WERI-Rb-1 (cell line): ENCODE measurements at regions not wholly inside any gene's neighbourhood (a gene's known extent, or its start where the extent isn't known, plus 50 kb on each side); places are given as distances from the start of the nearest gene placed in this dataset.

ENCODE experiments used
- DNase-seq: peaks from one replicate; pipeline ENCODE4 v3.0.0-alpha.2; 2020
- H3K27ac ChIP-seq: fragments of 250-450 bp; sonication (Bioruptor Pico); 2 replicates; pipeline ENCODE4 v1.5.1; 2020; ENCODE audit warnings: mild to moderate bottlenecking, moderate library complexity
- H3K27me3 ChIP-seq: fragments of 250-450 bp; sonication (Bioruptor Pico); 2 replicates; pipeline ENCODE4 v1.5.1; 2021; ENCODE audit warnings: mild to moderate bottlenecking, low read depth, moderate library complexity; ENCODE audit not compliant: insufficient read depth, severe bottlenecking
- H3K36me3 ChIP-seq: fragments of 250-450 bp; sonication (Bioruptor Pico); 2 replicates; pipeline ENCODE4 v1.5.1; 2020; ENCODE audit warnings: mild to moderate bottlenecking, moderate library complexity
- H3K4me3 ChIP-seq: 2 replicates; pipeline ENCODE4 v1.5.1; 2011; ENCODE audit warnings: low read depth, mild to moderate bottlenecking, control low read depth, low read length
- H3K9me3 ChIP-seq: fragments of 250-450 bp; sonication (Bioruptor Pico); 2 replicates; pipeline ENCODE4 v1.5.1; 2021; ENCODE audit warnings: mild to moderate bottlenecking, moderate library complexity; ENCODE audit not compliant: severe bottlenecking
- CTCF ChIP-seq: IDR thresholded peaks from 2 replicates; pipeline ENCODE4 v1.5.1; 2011; ENCODE audit warnings: low read depth, mild to moderate bottlenecking, control low read depth, inconsistent platforms, low read length

- TF ChIP-seq CTCF = no peak
- no peak overlapping the region for H3K27ac ChIP-seq
These were observed 196.6 kb upstream of the KIAA1217 start for GRCh38 chr10:24012249-24012803.

DNA sequence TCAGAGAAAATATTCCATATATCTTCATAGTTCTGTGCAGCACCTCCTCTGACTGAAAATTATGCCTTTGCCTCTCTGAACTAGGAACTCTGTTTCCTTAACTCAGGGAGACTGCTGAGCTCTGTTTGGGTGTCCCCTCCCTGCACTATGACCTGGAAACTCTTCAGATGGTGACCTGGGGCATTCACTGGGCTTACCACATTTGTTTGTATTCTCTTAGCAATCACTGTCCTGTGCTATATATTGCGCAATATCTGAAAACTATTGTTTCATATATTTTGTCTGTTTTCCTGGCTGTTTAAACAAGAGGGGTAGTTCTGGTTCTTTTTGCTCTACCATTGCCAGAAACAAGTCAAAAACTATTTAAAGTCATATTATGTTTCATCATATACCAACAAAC lies 181.8 kb upstream of the KIAA1217 start:
- DNase-seq = no peak
- Histone ChIP-seq H3K9me3 (no peaks in the 10 kb centered on the region), H3K27me3 (no peaks in the 10 kb centered on the region), H3K4me3 (no peak overlapping the region), H3K27ac (no peak overlapping the region), H3K36me3 (no peaks in the 10 kb centered on the region)
- TF ChIP-seq CTCF = no peak

More at GRCh38 chr10:24012249-24012803, 196.6 kb upstream of the KIAA1217 start:
- H3K27me3 ChIP-seq = no peaks in the 10 kb centered on the region
- no peak overlapping the region for H3K4me3 ChIP-seq
- DNase-seq = no peak
- no peaks in the 10 kb centered on the region for H3K36me3 ChIP-seq
- H3K9me3 ChIP-seq = no peaks in the 10 kb centered on the region

DNA sequence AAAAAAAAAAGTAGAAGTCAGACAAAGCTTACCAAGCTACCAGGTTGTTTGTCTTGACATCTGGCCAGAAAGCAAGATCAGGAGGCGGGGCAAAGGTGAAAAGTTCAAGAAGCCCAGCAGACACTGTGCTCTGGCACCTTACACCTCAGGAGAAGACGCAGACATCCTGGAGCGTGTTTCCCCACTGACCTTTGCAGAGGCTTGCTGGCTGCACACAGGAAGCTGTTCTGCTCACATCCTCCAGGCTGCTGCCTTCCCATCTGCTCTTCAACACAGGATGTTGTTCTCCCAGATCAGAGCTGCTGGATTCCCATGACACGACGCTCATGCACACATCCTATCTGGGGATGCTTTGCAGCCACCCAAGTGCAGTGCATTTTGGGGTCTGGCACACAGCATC lies 174.4 kb upstream of the KIAA1217 start:
- Histone ChIP-seq H3K4me3 (no peak overlapping the region), H3K36me3 (no peaks in the 10 kb centered on the region), H3K27me3 (no peaks in the 10 kb centered on the region), H3K27ac (no peak overlapping the region), H3K9me3 (no peaks in the 10 kb centered on the region)
- no peak for DNase-seq
- TF ChIP-seq CTCF = no peak

DNA sequence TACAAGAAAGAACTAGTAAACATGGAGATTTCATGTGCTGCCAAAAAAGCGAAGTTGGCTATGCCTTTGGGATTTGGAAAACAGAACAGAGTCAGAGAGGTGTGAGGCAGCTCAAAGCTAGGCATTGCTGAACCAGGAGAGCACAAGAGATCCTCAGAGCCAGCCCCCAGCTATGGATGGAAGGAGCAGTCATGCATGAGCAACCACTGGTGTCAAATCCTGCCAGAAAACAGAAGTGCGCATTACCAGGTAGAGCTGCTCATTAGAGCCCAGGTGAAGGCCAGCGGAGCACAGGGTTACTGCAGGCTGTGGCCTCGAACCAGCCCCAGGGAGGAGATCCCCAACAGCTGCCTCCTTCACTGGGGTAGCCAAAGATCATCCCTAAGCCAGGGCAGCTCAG lies 173.2 kb upstream of the KIAA1217 start:
- no peak overlapping the region for H3K27ac ChIP-seq
- DNase-seq = no peak
- H3K9me3 ChIP-seq = no peaks in the 10 kb centered on the region
- H3K36me3 ChIP-seq = no peaks in the 10 kb centered on the region
- no peaks in the 10 kb centered on the region for H3K27me3 ChIP-seq
- TF ChIP-seq CTCF = no peak
- no peak overlapping the region for H3K4me3 ChIP-seq

DNA sequence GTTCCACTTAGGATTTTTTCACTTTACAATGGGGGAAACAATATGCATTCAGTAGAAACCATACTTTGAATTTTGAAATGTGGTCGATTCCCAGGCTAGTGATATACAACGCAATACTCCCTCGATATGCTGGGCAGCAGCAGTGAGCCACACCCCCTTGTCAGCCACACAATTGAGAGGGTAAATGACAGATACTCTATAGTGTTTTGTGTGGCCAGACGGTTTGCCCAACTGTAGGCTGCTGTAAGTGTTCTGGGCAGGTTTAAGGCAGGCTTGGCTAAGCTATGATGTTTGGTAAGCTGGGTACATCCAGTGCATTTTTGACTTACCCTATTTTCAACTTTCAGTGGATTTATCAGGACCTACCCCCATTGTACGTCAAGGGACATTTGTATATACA lies 169.6 kb upstream of the KIAA1217 start:
- no peaks in the 10 kb centered on the region for H3K36me3 ChIP-seq
- no peak overlapping the region for H3K4me3 ChIP-seq
- no peaks in the 10 kb centered on the region for H3K9me3 ChIP-seq
- no peak overlapping the region for H3K27ac ChIP-seq
- H3K27me3 ChIP-seq = no peaks in the 10 kb centered on the region
- no peak for TF ChIP-seq CTCF
- DNase-seq = no peak

DNA sequence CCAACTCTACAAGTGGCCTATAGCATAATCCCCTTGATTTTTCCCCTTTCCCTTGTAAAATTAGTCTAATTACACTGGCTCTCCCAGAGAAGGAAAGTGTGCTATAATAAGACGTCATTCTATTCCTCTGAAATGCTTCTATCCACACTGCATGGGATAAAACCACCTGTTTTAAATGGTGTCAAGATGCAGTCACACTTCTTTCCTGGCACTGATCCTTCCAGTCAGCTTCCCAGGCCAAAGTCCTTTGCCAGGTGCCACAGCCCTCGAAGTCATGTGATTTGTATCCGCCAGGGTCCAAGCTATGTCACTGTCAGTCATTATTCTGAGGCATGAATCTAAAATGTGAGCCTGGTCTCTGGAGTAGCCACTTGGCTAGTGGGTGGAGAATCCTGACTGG lies 169.0 kb upstream of the KIAA1217 start:
- Histone ChIP-seq H3K9me3 (no peaks in the 10 kb centered on the region), H3K4me3 (no peak overlapping the region), H3K27ac (no peak overlapping the region), H3K36me3 (no peaks in the 10 kb centered on the region), H3K27me3 (no peaks in the 10 kb centered on the region)
- DNase-seq = no peak
- TF ChIP-seq CTCF = no peak
